Endothelial cell of umbilical vein (primary cell): ENCODE measurements at regions not wholly inside any gene's neighbourhood (a gene's known extent, or its start where the extent isn't known, plus 50 kb on each side); places are given as distances from the start of the nearest gene placed in this dataset.

Source experiments
- EZH2 ChIP-seq: IDR thresholded peaks from 2 replicates; pipeline ENCODE4 v1.6.1; 2012; ENCODE audit warnings: borderline replicate concordance, low read depth, mild to moderate bottlenecking, moderate library complexity, low read length, inconsistent platforms; ENCODE audit not compliant: severe bottlenecking
- FOS ChIP-seq: IDR thresholded peaks from 2 replicates; pipeline ENCODE4 v1.6.1; 2011; ENCODE audit warnings: mild to moderate bottlenecking, low read length, moderate library complexity, borderline replicate concordance; ENCODE audit not compliant: insufficient read depth
- JUN ChIP-seq: IDR thresholded peaks from 2 replicates; pipeline ENCODE4 v1.6.1; 2011; ENCODE audit warnings: borderline replicate concordance, low read depth; ENCODE audit not compliant: insufficient read length, insufficient read depth
- MYC ChIP-seq: IDR thresholded peaks from one replicate; pipeline ENCODE4 v1.6.1; 2011; ENCODE audit warnings: mild to moderate bottlenecking, low read depth, low read length
- POLR2A ChIP-seq: IDR thresholded peaks from 2 replicates; pipeline ENCODE4 v1.6.1; 2012; ENCODE audit warnings: low read depth, mild to moderate bottlenecking, control low read depth, low read length
- POLR2AphosphoS5 ChIP-seq: IDR thresholded peaks from 2 replicates; pipeline ENCODE4 v1.6.1; 2012; ENCODE audit warnings: low read depth, mild to moderate bottlenecking, control low read depth, low read length, moderate library complexity; ENCODE audit not compliant: insufficient read depth
- TF ChIP-seq, protein P1 (sequence below), 2 donors: IDR thresholded peaks; 1 replicate in 1 of 2; 2 replicates in 1 of 2; pipeline ENCODE4 v1.5.1; 2011; ENCODE audit warnings: low read length in 2 of 2, mild to moderate bottlenecking in 2 of 2, moderate library complexity in 2 of 2, control low read depth in 1 of 2, inconsistent platforms in 1 of 2, low read depth in 1 of 2; ENCODE audit not compliant: insufficient read depth in 1 of 2; ENCODE audit errors: extremely low read depth in 1 of 2
- TF ChIP-seq, protein P2 (sequence below): IDR thresholded peaks from 2 replicates; pipeline ENCODE4 v1.6.1; 2011; ENCODE audit not compliant: insufficient read depth, insufficient read length

DNA sequence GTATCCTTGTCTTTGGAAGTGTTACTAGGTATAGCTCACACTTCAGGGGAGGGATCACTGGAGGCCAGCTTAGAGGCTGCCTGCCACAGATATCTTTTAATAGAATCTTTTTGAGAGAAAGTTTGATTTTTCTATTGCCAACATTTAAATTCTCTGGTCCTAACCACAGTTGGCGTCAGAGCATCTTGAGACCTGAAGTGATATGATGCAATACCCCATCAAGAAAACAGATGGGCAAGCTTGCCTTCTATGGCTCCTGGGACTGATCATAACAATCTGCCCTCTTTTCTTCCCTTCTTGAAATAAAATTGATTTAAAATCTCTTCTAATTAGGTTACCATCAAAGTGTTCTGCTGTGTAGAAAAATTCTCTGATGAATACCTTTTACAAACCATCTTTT lies 105.5 kb upstream of the ACKR3 start:
- TF ChIP-seq POLR2A (no peak), POLR2AphosphoS5 (no peak), EZH2 (no peak), JUN (no peak), MYC (no peak), FOS (no peak)
- TF ChIP-seq, protein P1, sequence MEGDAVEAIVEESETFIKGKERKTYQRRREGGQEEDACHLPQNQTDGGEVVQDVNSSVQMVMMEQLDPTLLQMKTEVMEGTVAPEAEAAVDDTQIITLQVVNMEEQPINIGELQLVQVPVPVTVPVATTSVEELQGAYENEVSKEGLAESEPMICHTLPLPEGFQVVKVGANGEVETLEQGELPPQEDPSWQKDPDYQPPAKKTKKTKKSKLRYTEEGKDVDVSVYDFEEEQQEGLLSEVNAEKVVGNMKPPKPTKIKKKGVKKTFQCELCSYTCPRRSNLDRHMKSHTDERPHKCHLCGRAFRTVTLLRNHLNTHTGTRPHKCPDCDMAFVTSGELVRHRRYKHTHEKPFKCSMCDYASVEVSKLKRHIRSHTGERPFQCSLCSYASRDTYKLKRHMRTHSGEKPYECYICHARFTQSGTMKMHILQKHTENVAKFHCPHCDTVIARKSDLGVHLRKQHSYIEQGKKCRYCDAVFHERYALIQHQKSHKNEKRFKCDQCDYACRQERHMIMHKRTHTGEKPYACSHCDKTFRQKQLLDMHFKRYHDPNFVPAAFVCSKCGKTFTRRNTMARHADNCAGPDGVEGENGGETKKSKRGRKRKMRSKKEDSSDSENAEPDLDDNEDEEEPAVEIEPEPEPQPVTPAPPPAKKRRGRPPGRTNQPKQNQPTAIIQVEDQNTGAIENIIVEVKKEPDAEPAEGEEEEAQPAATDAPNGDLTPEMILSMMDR (IDR thresholded peaks at IDR 0.05; ENCODE audit: extremely low read depth in 1 of 2, insufficient read depth in 1 of 2, low read depth in 1 of 2, low read length in 2 of 2): no peak
- TF ChIP-seq, protein P2, sequence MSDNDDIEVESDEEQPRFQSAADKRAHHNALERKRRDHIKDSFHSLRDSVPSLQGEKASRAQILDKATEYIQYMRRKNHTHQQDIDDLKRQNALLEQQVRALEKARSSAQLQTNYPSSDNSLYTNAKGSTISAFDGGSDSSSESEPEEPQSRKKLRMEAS: no peak
